A673 (cell line): ENCODE measurements at regions not wholly inside any gene's neighbourhood (a gene's known extent, or its start where the extent isn't known, plus 50 kb on each side); places are given as distances from the start of the nearest gene placed in this dataset.
"Not testable (repeated sequence)": the region's sequence is repeated elsewhere in the genome, so short reads cannot be mapped to it uniquely, and the experiment has no call there.

ENCODE experiments used
- BruUV-seq: library from RNA; stranded (reverse); fragments of 400-500 nt; replicated peaks from 2 replicates; lab custom pipeline; 2021; lab: Mats Ljungman, UMichigan
- CTCF ChIA-PET: fragments of 300-600 bp; sonication (Branson Sonifier 250); formaldehyde crosslinking; loops from one replicate; lab custom pipeline; 2022; ENCODE audit warnings: antibody characterized with exemption; lab: Charles Lee
- POLR2A ChIA-PET: fragments of 300-600 bp; sonication (Branson Sonifier 250); formaldehyde crosslinking; loops from one replicate; lab custom pipeline; 2022; ENCODE audit warnings: antibody characterized with exemption; ENCODE audit not compliant: low non-redundant PET; lab: Charles Lee
- DNase-seq: peaks from one replicate; pipeline ENCODE4 v3.0.0-alpha.2; 2015; ENCODE audit warnings: low spot score
- H3K27ac ChIP-seq: fragments of 200-600 bp; sonication (generic); 2 replicates; pipeline ENCODE4 v1.5.1; 2016; ENCODE audit warnings: mixed run types, low read depth, mild to moderate bottlenecking, mixed read lengths, antibody characterized with exemption, low read length; ENCODE audit not compliant: poor library complexity, severe bottlenecking
- H3K27me3 ChIP-seq: fragments of 200-600 bp; sonication (generic); replicated peaks from 2 replicates; pipeline ENCODE4 v1.6.1; 2017; ENCODE audit warnings: mixed run types, low read depth, mild to moderate bottlenecking, mixed read lengths, antibody characterized with exemption, low read length; ENCODE audit not compliant: insufficient read depth, poor library complexity
- H3K36me3 ChIP-seq: fragments of 200-600 bp; sonication (generic); 2 replicates; pipeline ENCODE4 v1.6.1; 2016; ENCODE audit warnings: mixed run types, mild to moderate bottlenecking, mixed read lengths, antibody characterized with exemption, low read length; ENCODE audit not compliant: insufficient read depth, poor library complexity, severe bottlenecking
- H3K4me1 ChIP-seq: fragments of 200-600 bp; sonication (generic); 2 replicates; pipeline ENCODE4 v1.6.1; 2017; ENCODE audit warnings: mixed run types, mild to moderate bottlenecking, mixed read lengths, antibody characterized with exemption, low read length; ENCODE audit not compliant: insufficient read depth, poor library complexity, severe bottlenecking
- H3K4me3 ChIP-seq: fragments of 200-600 bp; sonication (generic); 2 replicates; pipeline ENCODE4 v1.5.1; 2016; ENCODE audit warnings: low read depth, mixed run types, mild to moderate bottlenecking, mixed read lengths, low read length; ENCODE audit not compliant: poor library complexity, severe bottlenecking
- H3K9me3 ChIP-seq: fragments of 200-600 bp; sonication (generic); 2 replicates; pipeline ENCODE4 v1.6.1; 2016; ENCODE audit warnings: mixed run types, low read depth, mild to moderate bottlenecking, mixed read lengths, antibody characterized with exemption, low read length; ENCODE audit not compliant: poor library complexity, severe bottlenecking
- EZH2 ChIP-seq: fragments of 200-600 bp; sonication (generic); IDR thresholded peaks from 2 replicates; pipeline ENCODE4 v1.6.1; 2017; ENCODE audit warnings: borderline replicate concordance, low read depth, mild to moderate bottlenecking, mixed read lengths, antibody characterized with exemption, low read length; ENCODE audit not compliant: poor library complexity, severe bottlenecking
- intact Hi-C: fragments of 100-400 bp; cut with micrococcal nuclease; formaldehyde crosslinking; loops from one replicate; pipeline ENCODE4 v1.10.0; 2022; ENCODE audit not compliant: unreplicated experiment
- TF ChIP-seq, protein P1 (sequence below): fragments of 300-800, 200-600 bp; sonication (generic); conservative IDR thresholded peaks from 2 replicates; pipeline ENCODE4 v1.5.1; 2017; ENCODE audit warnings: low read depth, mild to moderate bottlenecking, antibody characterized with exemption, low read length, moderate library complexity, mixed read lengths

DNA sequence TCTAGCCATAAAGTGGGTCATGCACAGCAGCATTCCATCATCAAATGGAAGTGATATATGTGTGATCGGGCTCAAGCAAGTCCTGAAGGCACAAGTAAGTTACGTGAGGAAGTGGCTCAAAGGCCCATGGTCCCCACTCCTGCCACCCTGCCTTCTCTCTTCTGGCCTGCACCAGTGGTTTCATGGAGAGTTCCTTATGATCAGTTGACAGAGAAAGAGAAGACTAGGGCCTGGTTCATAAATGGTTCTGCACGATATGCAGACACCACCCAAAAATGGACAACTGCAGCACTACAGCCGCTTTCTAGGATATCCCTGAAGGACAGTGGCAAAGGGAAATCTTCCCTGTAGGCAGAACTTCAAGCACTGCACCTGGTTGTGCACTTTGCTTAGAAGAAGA, 412.6 kb upstream of the SMIM21 start:
- ChIA-PET CTCF (no interaction called here), POLR2A (no interaction called here)
- DNase-seq: no peak
- H3K27me3 ChIP-seq: no peaks in the 10 kb centered on the region
- no peaks in the 10 kb centered on the region for H3K36me3 ChIP-seq
- H3K27ac ChIP-seq: no peak overlapping the region
- H3K4me3 ChIP-seq: no peak overlapping the region
- no peaks in the 10 kb centered on the region for H3K9me3 ChIP-seq
- no TSS peak for BruUV-seq
- intact Hi-C loops: no loop called here
- TF ChIP-seq, protein P1, sequence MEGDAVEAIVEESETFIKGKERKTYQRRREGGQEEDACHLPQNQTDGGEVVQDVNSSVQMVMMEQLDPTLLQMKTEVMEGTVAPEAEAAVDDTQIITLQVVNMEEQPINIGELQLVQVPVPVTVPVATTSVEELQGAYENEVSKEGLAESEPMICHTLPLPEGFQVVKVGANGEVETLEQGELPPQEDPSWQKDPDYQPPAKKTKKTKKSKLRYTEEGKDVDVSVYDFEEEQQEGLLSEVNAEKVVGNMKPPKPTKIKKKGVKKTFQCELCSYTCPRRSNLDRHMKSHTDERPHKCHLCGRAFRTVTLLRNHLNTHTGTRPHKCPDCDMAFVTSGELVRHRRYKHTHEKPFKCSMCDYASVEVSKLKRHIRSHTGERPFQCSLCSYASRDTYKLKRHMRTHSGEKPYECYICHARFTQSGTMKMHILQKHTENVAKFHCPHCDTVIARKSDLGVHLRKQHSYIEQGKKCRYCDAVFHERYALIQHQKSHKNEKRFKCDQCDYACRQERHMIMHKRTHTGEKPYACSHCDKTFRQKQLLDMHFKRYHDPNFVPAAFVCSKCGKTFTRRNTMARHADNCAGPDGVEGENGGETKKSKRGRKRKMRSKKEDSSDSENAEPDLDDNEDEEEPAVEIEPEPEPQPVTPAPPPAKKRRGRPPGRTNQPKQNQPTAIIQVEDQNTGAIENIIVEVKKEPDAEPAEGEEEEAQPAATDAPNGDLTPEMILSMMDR: no peak
- TF ChIP-seq EZH2: no peak
- H3K4me1 ChIP-seq: no peaks in the 10 kb centered on the region

DNA sequence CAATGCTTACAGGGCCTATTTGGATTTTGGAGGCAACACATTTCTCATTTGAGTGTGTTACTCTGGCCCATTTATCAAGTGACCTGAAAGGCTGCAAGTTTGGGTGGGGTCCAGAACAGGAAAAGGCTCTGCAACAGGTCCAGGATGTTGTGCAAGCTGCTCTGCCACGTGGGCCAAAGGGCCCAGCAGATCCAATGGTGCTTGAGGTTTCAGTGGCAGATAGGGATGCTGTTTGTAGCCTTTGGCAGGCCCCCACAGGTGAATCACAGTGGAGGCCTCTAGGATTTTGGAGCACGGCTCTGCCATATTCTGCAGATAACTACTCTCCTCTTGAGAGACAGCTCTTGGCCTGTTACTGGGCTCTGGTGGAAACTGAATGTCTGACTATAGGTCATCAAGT, 412.2 kb upstream of the SMIM21 start:
- H3K4me3 ChIP-seq, H3K36me3 ChIP-seq, H3K9me3 ChIP-seq, DNase-seq, H3K27ac ChIP-seq, CTCF ChIA-PET, H3K4me1 ChIP-seq, POLR2A ChIA-PET, H3K27me3 ChIP-seq, intact Hi-C loops, BruUV-seq: not testable (repeated sequence)

DNA sequence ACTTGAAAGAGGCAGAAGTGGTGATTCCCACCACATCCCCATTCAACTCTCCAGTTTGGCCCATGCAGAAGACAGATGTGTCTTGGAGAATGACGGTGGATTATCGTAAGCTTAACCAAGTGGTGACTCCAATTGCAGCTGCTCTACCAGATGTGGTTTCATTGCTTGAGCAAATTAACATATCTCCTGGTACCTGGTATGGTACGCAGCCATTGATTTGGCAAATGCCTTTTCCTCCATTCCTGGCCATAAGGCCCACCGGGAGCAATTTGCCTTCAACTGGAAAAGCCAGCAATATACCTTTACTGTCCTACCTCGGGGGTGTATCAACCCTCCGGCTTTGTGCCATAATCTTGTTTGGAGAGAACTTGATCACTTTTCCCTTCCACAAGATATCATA, 411.5 kb upstream of the SMIM21 start:
- Histone ChIP-seq H3K27ac (no peak overlapping the region), H3K4me3 (no peak overlapping the region), H3K36me3 (no peaks in the 10 kb centered on the region), H3K27me3 (no peaks in the 10 kb centered on the region), H3K9me3 (no peaks in the 10 kb centered on the region), H3K4me1 (no peaks in the 10 kb centered on the region)
- POLR2A ChIA-PET: no interaction called here
- intact Hi-C loops: no loop called here
- BruUV-seq: no TSS peak
- CTCF ChIA-PET: no interaction called here
- DNase-seq: no peak
- TF ChIP-seq EZH2: no peak
- TF ChIP-seq, protein P1: no peak

DNA sequence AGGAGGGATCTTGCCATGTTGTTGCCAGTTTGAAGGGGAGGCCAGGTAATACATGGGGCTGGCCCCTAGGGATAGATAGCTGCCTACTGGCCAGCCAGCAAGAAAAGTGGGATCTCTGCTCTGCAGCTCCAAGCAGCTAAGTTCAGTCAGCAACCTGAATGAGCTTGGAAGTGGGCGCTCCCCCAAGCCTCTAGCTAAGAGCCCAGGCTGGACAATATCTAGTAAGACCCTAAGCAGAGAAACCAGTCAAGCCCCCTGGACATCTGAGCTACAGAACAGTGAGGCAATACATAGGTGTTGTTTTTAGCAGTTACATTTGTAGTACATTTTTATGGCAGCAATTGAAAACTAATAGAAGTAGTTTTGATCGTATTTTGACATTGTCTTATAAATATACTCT, 409.8 kb upstream of the SMIM21 start:
- ChIA-PET POLR2A (no interaction called here), CTCF (no interaction called here)
- no peaks in the 10 kb centered on the region for H3K4me1 ChIP-seq
- no peak for DNase-seq
- H3K27me3 ChIP-seq: no peaks in the 10 kb centered on the region
- no peak overlapping the region for H3K27ac ChIP-seq
- intact Hi-C loops: no loop called here
- BruUV-seq: no TSS peak
- no peak overlapping the region for H3K4me3 ChIP-seq
- TF ChIP-seq EZH2: no peak
- TF ChIP-seq, protein P1: no peak
- H3K9me3 ChIP-seq: no peaks in the 10 kb centered on the region
- no peaks in the 10 kb centered on the region for H3K36me3 ChIP-seq
